NB4 (cell line): ENCODE measurements at regions not wholly inside any gene's neighbourhood (a gene's known extent, or its start where the extent isn't known, plus 50 kb on each side); places are given as distances from the start of the nearest gene placed in this dataset.

ENCODE experiments used
- MYC ChIP-seq: IDR thresholded peaks from 2 replicates; pipeline ENCODE4 v1.6.1; 2011; ENCODE audit warnings: low read depth, low read length
- POLR2A ChIP-seq: IDR thresholded peaks from 2 replicates; pipeline ENCODE4 v1.6.1; 2011; ENCODE audit warnings: mild to moderate bottlenecking; ENCODE audit not compliant: insufficient read length; ENCODE audit errors: extremely low read depth
- TF ChIP-seq, protein P1 (sequence below): IDR thresholded peaks from one replicate; pipeline ENCODE4 v1.5.1; 2012; ENCODE audit warnings: low read depth, low read length
- TF ChIP-seq, protein P2 (sequence below): IDR thresholded peaks from 2 replicates; pipeline ENCODE4 v1.6.1; 2011; ENCODE audit warnings: low read depth, low read length

DNA sequence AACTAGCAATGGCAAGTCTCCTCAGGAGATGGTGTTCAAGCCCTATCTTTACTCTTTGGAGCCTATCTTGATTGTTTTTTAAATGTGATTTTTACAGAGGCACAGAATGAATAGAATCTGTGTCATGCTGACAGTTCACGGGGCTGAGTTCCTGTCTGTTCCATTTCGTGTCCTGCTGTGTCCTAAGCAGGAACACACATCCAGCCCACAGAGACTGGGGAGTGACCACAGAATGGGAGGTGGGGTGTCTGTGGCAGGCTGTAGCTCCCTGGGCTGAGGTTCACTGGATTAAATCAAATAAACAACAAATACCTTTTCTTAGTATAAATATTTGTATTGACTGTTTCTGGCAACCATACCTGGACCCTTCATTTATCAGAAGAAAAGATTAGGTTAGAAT, 73.4 kb upstream of the CARD11 start:
- TF ChIP-seq, protein P1, sequence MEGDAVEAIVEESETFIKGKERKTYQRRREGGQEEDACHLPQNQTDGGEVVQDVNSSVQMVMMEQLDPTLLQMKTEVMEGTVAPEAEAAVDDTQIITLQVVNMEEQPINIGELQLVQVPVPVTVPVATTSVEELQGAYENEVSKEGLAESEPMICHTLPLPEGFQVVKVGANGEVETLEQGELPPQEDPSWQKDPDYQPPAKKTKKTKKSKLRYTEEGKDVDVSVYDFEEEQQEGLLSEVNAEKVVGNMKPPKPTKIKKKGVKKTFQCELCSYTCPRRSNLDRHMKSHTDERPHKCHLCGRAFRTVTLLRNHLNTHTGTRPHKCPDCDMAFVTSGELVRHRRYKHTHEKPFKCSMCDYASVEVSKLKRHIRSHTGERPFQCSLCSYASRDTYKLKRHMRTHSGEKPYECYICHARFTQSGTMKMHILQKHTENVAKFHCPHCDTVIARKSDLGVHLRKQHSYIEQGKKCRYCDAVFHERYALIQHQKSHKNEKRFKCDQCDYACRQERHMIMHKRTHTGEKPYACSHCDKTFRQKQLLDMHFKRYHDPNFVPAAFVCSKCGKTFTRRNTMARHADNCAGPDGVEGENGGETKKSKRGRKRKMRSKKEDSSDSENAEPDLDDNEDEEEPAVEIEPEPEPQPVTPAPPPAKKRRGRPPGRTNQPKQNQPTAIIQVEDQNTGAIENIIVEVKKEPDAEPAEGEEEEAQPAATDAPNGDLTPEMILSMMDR: no peak
- TF ChIP-seq POLR2A (no peak), MYC (no peak)
- TF ChIP-seq, protein P2, sequence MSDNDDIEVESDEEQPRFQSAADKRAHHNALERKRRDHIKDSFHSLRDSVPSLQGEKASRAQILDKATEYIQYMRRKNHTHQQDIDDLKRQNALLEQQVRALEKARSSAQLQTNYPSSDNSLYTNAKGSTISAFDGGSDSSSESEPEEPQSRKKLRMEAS: no peak
